ENCODE measurements at regions not wholly inside any gene's neighbourhood (a gene's known extent, or its start where the extent isn't known, plus 50 kb on each side); places are given as distances from the start of the nearest gene placed in this dataset.

- TF ChIP-seq EZH2 (IDR thresholded peaks at IDR 0.05; ENCODE audit: insufficient read depth, poor library complexity, severe bottlenecking), result no peak
- TF ChIP-seq EZH2phosphoT487 (IDR thresholded peaks at IDR 0.05; ENCODE audit: insufficient read depth, low read depth), result no peak
Observed at GRCh38 chr2:180177534-180177933, 170.4 kb upstream of the CWC22 start.
